ENCODE measurements at regions not wholly inside any gene's neighbourhood (a gene's known extent, or its start where the extent isn't known, plus 50 kb on each side); places are given as distances from the start of the nearest gene placed in this dataset.

DNA sequence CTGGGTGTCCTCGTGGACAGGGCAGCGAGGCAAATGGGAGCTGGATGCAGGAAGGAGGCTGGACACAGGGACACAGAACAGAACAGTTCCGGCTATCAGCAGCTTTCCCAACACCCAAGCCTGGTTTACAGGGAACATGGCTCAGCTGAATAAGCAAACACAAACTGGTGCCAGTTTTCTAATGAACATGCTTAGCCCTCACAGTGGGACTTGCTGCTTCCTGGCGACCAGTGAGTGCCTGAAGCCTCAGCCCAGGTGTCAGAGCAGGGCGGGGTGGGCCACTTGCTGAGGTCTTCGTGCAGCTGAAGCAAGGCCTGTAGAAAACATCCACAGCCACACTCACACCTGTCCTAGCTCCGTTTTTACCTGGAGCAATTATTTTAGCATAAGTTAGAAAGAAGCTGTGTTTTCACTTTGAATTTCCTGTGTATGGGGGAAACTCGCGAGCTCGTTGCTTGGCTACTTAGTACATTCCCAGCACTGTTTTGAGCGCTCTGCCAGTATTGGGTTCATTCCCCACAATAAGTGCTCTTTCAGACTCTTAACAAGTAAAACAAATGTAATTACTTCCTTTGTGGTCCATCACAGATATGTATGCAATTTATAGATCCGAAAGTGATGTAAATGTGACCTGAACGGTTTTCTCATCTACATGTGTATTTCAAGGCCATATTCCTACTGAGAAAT, 261.2 kb upstream of the SHH start:
- H3K36me3 ChIP-seq: no peaks in the 10 kb centered on the region
- no peaks in the 10 kb centered on the region for H3K9me3 ChIP-seq
- no peak overlapping the region for H3K4me3 ChIP-seq
- DNase-seq (no peak), ATAC-seq (no peak)
- TF ChIP-seq, protein P1, sequence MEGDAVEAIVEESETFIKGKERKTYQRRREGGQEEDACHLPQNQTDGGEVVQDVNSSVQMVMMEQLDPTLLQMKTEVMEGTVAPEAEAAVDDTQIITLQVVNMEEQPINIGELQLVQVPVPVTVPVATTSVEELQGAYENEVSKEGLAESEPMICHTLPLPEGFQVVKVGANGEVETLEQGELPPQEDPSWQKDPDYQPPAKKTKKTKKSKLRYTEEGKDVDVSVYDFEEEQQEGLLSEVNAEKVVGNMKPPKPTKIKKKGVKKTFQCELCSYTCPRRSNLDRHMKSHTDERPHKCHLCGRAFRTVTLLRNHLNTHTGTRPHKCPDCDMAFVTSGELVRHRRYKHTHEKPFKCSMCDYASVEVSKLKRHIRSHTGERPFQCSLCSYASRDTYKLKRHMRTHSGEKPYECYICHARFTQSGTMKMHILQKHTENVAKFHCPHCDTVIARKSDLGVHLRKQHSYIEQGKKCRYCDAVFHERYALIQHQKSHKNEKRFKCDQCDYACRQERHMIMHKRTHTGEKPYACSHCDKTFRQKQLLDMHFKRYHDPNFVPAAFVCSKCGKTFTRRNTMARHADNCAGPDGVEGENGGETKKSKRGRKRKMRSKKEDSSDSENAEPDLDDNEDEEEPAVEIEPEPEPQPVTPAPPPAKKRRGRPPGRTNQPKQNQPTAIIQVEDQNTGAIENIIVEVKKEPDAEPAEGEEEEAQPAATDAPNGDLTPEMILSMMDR (IDR thresholded peaks at IDR 0.05 in 4 of 5, conservative IDR thresholded peaks at IDR 0.05 in 1 of 5): no peak
- no peak for TF ChIP-seq POLR2A (IDR thresholded peaks at IDR 0.05)
- H3K27ac ChIP-seq: no peak overlapping the region
- H3K27me3 ChIP-seq: no peaks in the 10 kb centered on the region
- intact Hi-C loops (cut with DNase I; ENCODE audit: low total_unique reads): no loop called here
- in situ Hi-C loops (cut with MboI; ENCODE audit: low sequenced_read_pairs in 4 of 4): no loop called here
- H3K4me1 ChIP-seq: no peaks in the 10 kb centered on the region

DNA sequence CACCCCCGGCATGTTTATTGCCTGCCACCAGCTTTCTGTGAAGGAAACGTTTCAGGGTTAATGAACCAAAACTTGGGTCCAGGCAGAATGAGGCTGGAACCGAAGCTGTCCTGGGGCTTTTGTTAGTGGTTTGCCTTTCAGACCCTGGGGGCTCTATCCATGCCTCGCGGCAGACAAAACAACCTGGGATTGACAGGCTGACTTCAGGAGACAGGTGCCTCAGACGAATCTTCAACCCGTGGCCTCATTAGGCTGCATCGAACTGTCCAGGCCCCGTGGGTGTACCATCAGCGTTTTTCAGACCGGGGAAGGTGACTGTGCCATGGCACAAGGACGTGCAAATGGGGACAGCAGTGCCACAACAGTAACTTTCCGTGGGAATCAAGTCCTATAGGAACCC, 259.3 kb upstream of the SHH start:
- H3K4me3 ChIP-seq: no peak overlapping the region
- ATAC-seq: no peak
- in situ Hi-C loops (cut with MboI; ENCODE audit: low sequenced_read_pairs in 4 of 4): no loop called here
- no peaks in the 10 kb centered on the region for H3K9me3 ChIP-seq
- TF ChIP-seq, protein P1 (IDR thresholded peaks at IDR 0.05 in 4 of 5, conservative IDR thresholded peaks at IDR 0.05 in 1 of 5): no peak
- TF ChIP-seq POLR2A (IDR thresholded peaks at IDR 0.05): no peak
- no peak for DNase-seq
- H3K27me3 ChIP-seq: no peaks in the 10 kb centered on the region
- intact Hi-C loops (cut with DNase I; ENCODE audit: low total_unique reads): no loop called here
- no peaks in the 10 kb centered on the region for H3K36me3 ChIP-seq
- no peaks in the 10 kb centered on the region for H3K4me1 ChIP-seq
- no peak overlapping the region for H3K27ac ChIP-seq

DNA sequence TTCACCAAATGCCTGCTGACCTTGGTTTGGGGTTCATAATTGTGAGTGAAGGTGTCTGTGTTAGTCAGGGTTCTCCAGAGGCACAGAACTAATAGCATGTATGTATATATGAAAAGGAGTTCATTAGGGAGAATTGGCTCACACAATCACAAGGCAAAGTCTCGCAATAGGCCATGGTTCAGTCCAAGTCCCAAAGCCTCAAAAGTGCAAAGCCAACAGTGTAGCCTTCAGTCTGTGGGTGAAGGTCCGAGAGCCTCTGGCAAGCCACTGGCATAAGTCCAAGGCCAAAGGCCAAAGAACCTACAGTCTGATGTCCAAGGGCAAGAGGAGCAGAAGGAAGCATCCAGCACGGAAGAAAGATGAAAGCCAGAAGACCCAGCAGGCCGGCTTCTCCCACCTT, 257.6 kb upstream of the SHH start:
- no peak for TF ChIP-seq POLR2A (IDR thresholded peaks at IDR 0.05)
- TF ChIP-seq, protein P1 (IDR thresholded peaks at IDR 0.05 in 4 of 5, conservative IDR thresholded peaks at IDR 0.05 in 1 of 5): no peak
- Histone ChIP-seq H3K27ac (no peak overlapping the region), H3K9me3 (no peaks in the 10 kb centered on the region), H3K27me3 (no peaks in the 10 kb centered on the region), H3K4me1 (no peaks in the 10 kb centered on the region), H3K36me3 (no peaks in the 10 kb centered on the region), H3K4me3 (no peak overlapping the region)
- in situ Hi-C loops (cut with MboI; ENCODE audit: low sequenced_read_pairs in 4 of 4): no loop called here
- DNase-seq (no peak), ATAC-seq (no peak)
- intact Hi-C loops (cut with DNase I; ENCODE audit: low total_unique reads): no loop called here

DNA sequence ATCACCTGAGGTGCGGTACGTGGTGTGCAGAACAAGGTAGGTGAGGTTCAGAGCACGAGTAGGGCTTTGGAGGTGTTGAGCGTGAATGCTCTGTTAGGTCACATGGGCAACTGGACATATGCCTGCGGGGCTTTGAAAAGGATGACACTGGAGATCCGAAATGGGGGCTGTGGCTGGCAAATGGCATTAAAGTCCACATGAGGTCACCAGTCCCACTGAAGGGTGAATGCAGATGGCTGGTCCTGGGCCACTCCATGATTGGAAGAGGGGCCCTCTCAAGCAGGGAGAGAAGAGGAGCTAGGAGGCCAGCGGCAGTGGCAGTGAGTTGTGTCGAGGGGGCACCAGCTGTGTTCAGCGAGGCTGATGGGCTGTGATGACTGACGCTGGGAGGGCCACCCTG, 254.9 kb upstream of the SHH start:
- H3K4me3 ChIP-seq: no peak overlapping the region
- H3K27me3 ChIP-seq: no peaks in the 10 kb centered on the region
- H3K36me3 ChIP-seq: no peaks in the 10 kb centered on the region
- no peak overlapping the region for H3K27ac ChIP-seq
- H3K9me3 ChIP-seq: no peaks in the 10 kb centered on the region
- ATAC-seq: no peak
- DNase-seq: no peak
- intact Hi-C loops (cut with DNase I; ENCODE audit: low total_unique reads): no loop called here
- TF ChIP-seq POLR2A (IDR thresholded peaks at IDR 0.05): no peak
- TF ChIP-seq, protein P1 (IDR thresholded peaks at IDR 0.05 in 4 of 5, conservative IDR thresholded peaks at IDR 0.05 in 1 of 5): no peak
- no peaks in the 10 kb centered on the region for H3K4me1 ChIP-seq
- in situ Hi-C loops (cut with MboI; ENCODE audit: low sequenced_read_pairs in 4 of 4): no loop called here

DNA sequence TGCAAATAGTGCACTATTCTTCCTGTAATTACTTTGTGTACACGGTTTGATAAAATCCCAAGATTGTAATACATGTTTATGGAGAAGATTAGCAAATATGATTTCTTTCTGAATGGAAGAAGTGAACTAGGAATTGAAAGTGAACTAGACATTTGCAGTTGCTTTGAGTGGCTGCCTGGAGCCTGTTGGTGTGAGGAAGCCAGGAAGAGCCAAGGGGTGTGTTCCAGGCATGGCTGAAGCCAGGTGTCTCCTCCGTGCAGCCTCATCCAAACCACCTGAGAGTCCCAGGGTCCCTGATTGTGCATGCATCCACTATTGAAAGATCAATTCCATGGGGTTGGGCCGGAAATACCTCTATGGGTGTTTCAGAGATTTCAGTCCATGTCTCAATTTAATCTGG, 253.1 kb upstream of the SHH start:
- ATAC-seq (no peak), DNase-seq (no peak)
- in situ Hi-C loops (cut with MboI; ENCODE audit: low sequenced_read_pairs in 4 of 4) (no loop called here), intact Hi-C loops (cut with DNase I; ENCODE audit: low total_unique reads) (no loop called here)
- no peaks in the 10 kb centered on the region for H3K9me3 ChIP-seq
- H3K36me3 ChIP-seq: no peaks in the 10 kb centered on the region
- no peak overlapping the region for H3K27ac ChIP-seq
- no peak overlapping the region for H3K4me3 ChIP-seq
- TF ChIP-seq POLR2A (IDR thresholded peaks at IDR 0.05): no peak
- TF ChIP-seq, protein P1 (IDR thresholded peaks at IDR 0.05 in 4 of 5, conservative IDR thresholded peaks at IDR 0.05 in 1 of 5): no peak
- no peaks in the 10 kb centered on the region for H3K4me1 ChIP-seq
- H3K27me3 ChIP-seq: no peaks in the 10 kb centered on the region

All from gastrocnemius medialis (tissue), 4 donors.